ENCODE measurements at regions not wholly inside any gene's neighbourhood (a gene's known extent, or its start where the extent isn't known, plus 50 kb on each side); places are given as distances from the start of the nearest gene placed in this dataset.

GRCh38 chr2:168327328-168327727 is 79.9 kb upstream of the STK39 start (continued):
- TF ChIP-seq SMAD5 (IDR thresholded peaks at IDR 0.05; ENCODE audit: low read depth) (no peak), CUX1 (IDR thresholded peaks at IDR 0.05; ENCODE audit: insufficient replicate concordance, low read depth, low read length) (no peak), RAD51 (IDR thresholded peaks at IDR 0.05) (no peak), E2F8 (IDR thresholded peaks at IDR 0.05; ENCODE audit: low read depth, partially characterized antibody) (no peak), PML (IDR thresholded peaks at IDR 0.05; ENCODE audit: low read length) (no peak), ZNF592 (IDR thresholded peaks at IDR 0.05) (no peak), NKRF (conservative IDR thresholded peaks at IDR 0.05) (no peak), TARDBP (IDR thresholded peaks at IDR 0.05; ENCODE audit: borderline replicate concordance) (no peak), MYC (IDR thresholded peaks at IDR 0.05; ENCODE audit: insufficient read depth, insufficient read length, insufficient replicate concordance, low read length, severe bottlenecking) (no peak), SMAD1 (IDR thresholded peaks at IDR 0.05; ENCODE audit: low read depth, partially characterized antibody) (no peak), SIX5 (IDR thresholded peaks at IDR 0.05; ENCODE audit: low read depth, low read length, severe bottlenecking) (no peak)
